Right atrium auricular region (tissue), 2 donors: ENCODE measurements at regions not wholly inside any gene's neighbourhood (a gene's known extent, or its start where the extent isn't known, plus 50 kb on each side); places are given as distances from the start of the nearest gene placed in this dataset.

Experiments used
- DNase-seq: peaks from one replicate; pipeline ENCODE4 v3.0.0-alpha.2; 2019; ENCODE audit warnings: low spot score
- H3K27ac ChIP-seq, 2 donors: fragments of 200-600 bp; sonication (generic); 1 replicate in 1 of 2; 2 replicates in 1 of 2; pipeline ENCODE4 v1.5.1; 2016 to 2019
- H3K27me3 ChIP-seq, 2 donors: fragments of 200-600 bp; sonication (generic); one replicate each; pipeline versions ENCODE4 v1.5.1 to v1.6.0; 2017 to 2019
- H3K36me3 ChIP-seq: fragments of 200-600 bp; sonication (generic); one replicate; pipeline ENCODE4 v1.5.1; 2016
- H3K4me1 ChIP-seq, 2 donors: fragments of 200-600 bp; sonication (generic); one replicate each; pipeline versions ENCODE4 v1.5.1 to v1.6.0; 2017 to 2019
- H3K4me3 ChIP-seq, 2 donors: fragments of 200-600 bp; sonication (generic); 1 replicate in 1 of 2; 2 replicates in 1 of 2; pipeline ENCODE4 v1.5.1; 2017 to 2019; ENCODE audit warnings: mild to moderate bottlenecking in 1 of 2, moderate library complexity in 1 of 2
- H3K9me3 ChIP-seq, 2 donors: fragments of 200-600 bp; sonication (generic); one replicate each; pipeline ENCODE4 v1.5.1; 2019
- CTCF ChIP-seq, 2 donors: fragments of 200-600 bp; sonication (generic); IDR thresholded peaks; one replicate each; pipeline ENCODE4 v1.5.1; 2019; ENCODE audit warnings: antibody characterized with exemption in 2 of 2

DNA sequence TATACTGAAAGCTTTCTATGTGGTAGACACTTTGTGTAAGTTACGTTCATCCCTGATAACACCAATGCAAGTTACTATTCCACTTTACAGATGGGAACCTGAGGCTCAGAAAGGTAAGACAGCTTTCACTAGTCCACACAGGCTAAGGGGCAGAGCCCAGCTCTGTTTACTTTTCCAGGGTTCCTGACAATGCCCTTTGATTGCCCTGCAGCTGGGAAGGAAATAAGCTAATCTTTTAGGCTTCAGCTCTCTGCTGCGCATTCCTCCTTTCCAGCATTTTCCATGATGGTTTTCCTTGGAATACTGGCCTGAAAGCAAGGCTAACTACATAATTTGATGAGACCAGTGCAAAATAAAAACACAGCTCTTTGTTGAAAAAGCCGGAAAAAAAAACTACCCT, 185.7 kb upstream of the BTG1 start:
- H3K36me3 ChIP-seq: no peaks in the 10 kb centered on the region
- H3K27me3 ChIP-seq: no peaks in the 10 kb centered on the region
- H3K9me3 ChIP-seq: no peaks in the 10 kb centered on the region
- no peak overlapping the region for H3K4me3 ChIP-seq
- no peaks in the 10 kb centered on the region for H3K4me1 ChIP-seq
- DNase-seq: no peak
- TF ChIP-seq CTCF (IDR thresholded peaks at IDR 0.05): no peak
- H3K27ac ChIP-seq: no peak overlapping the region

DNA sequence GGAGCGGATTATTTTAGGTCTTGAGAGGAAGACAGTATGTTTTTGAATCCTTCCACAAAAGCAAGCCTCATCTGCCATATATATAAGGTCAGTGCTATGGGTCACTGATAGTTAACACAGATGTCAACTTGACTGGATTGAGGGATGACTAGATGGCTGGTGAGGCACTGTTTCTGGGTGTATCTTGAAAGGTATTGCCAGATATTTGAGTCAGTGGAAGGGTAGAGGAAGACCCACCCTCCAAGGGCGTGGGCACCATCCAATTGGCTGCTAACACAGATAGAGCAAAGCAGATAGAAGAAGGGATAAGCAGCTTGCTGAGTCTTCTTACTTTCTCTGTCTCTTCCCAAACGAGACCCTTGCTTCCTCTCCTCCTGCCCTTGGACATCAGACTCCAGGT, 185.0 kb upstream of the BTG1 start:
- no peaks in the 10 kb centered on the region for H3K9me3 ChIP-seq
- H3K36me3 ChIP-seq: no peaks in the 10 kb centered on the region
- H3K4me1 ChIP-seq: no peaks in the 10 kb centered on the region
- DNase-seq: no peak
- no peak overlapping the region for H3K27ac ChIP-seq
- H3K4me3 ChIP-seq: no peak overlapping the region
- TF ChIP-seq CTCF (IDR thresholded peaks at IDR 0.05): no peak
- no peaks in the 10 kb centered on the region for H3K27me3 ChIP-seq

GRCh38 chr12:92326877-92327276, 181.2 kb upstream of the BTG1 start:
- H3K4me3 ChIP-seq: no peak overlapping the region
- no peak overlapping the region for H3K27ac ChIP-seq
- H3K36me3 ChIP-seq: no peaks in the 10 kb centered on the region
- no peak for DNase-seq
- TF ChIP-seq CTCF (IDR thresholded peaks at IDR 0.05): no peak
- no peaks in the 10 kb centered on the region for H3K9me3 ChIP-seq
- H3K4me1 ChIP-seq: no peaks in the 10 kb centered on the region
- no peaks in the 10 kb centered on the region for H3K27me3 ChIP-seq

- DNase-seq: no peak
- H3K9me3 ChIP-seq: no peaks in the 10 kb centered on the region
- H3K27ac ChIP-seq: no peak overlapping the region
- no peak overlapping the region for H3K4me3 ChIP-seq
- no peaks in the 10 kb centered on the region for H3K4me1 ChIP-seq
- no peak for TF ChIP-seq CTCF (IDR thresholded peaks at IDR 0.05)
- H3K27me3 ChIP-seq: no peaks in the 10 kb centered on the region
- no peaks in the 10 kb centered on the region for H3K36me3 ChIP-seq
These were observed 179.3 kb upstream of the BTG1 start for GRCh38 chr12:92324849-92325500.

GRCh38 chr12:92312463-92312964, 166.9 kb upstream of the BTG1 start:
- Histone ChIP-seq H3K9me3 (no peaks in the 10 kb centered on the region), H3K4me3 (no peak overlapping the region), H3K36me3 (no peaks in the 10 kb centered on the region), H3K27ac (no peak overlapping the region), H3K4me1 (no peaks in the 10 kb centered on the region), H3K27me3 (no peaks in the 10 kb centered on the region)
- no peak for TF ChIP-seq CTCF (IDR thresholded peaks at IDR 0.05)
- no peak for DNase-seq
